RKO (cell line): ENCODE measurements at regions not wholly inside any gene's neighbourhood (a gene's known extent, or its start where the extent isn't known, plus 50 kb on each side); places are given as distances from the start of the nearest gene placed in this dataset.

Source experiments
- DNase-seq: peaks from one replicate; pipeline ENCODE4 v3.0.0-alpha.2; 2016; ENCODE audit warnings: low spot score

- DNase-seq: peak; percentile 54
These were observed 64.9 kb downstream of the C6orf58 start for GRCh38 chr6:127641905-127642304.
